Renal cortex interstitium (tissue), 11 donors: ENCODE measurements at regions not wholly inside any gene's neighbourhood (a gene's known extent, or its start where the extent isn't known, plus 50 kb on each side); places are given as distances from the start of the nearest gene placed in this dataset.

Experiments
- DNase-seq, 11 donors: peaks; one replicate each; pipeline ENCODE4 v3.0.0-alpha.2; 2013; ENCODE audit warnings: low read depth in 9 of 11, low spot score in 4 of 11; ENCODE audit errors: extremely low read depth in 1 of 11

- no peak for DNase-seq
Observed at GRCh38 chr2:104340879-104341828, 512.8 kb upstream of the POU3F3 start.

GRCh38 chr2:104344306-104344705, 509.6 kb upstream of the POU3F3 start:
- DNase-seq = no peak

- DNase-seq = no peak
Observed at GRCh38 chr2:104344985-104345384, 508.9 kb upstream of the POU3F3 start.

- DNase-seq = no peak
Observed at GRCh38 chr2:104358122-104358521, 495.8 kb upstream of the POU3F3 start.

GRCh38 chr2:104361414-104361813, 492.5 kb upstream of the POU3F3 start:
- DNase-seq = no peak

- DNase-seq = no peak
Observed at GRCh38 chr2:104368089-104368488, 485.8 kb upstream of the POU3F3 start.

GRCh38 chr2:104371087-104371781, 482.7 kb upstream of the POU3F3 start:
- DNase-seq = no peak

- no peak for DNase-seq
Observed at GRCh38 chr2:104375206-104375605, 478.7 kb upstream of the POU3F3 start.

- DNase-seq = peak; percentile 15 to 66 (median 39)
Observed at GRCh38 chr2:104378853-104379374, 475.0 kb upstream of the POU3F3 start.

- DNase-seq = no peak
Observed at GRCh38 chr2:104384961-104385360, 469.0 kb upstream of the POU3F3 start.

- DNase-seq = no peak
Observed at GRCh38 chr2:104385743-104386142, 468.2 kb upstream of the POU3F3 start.

GRCh38 chr2:104388296-104388695, 465.6 kb upstream of the POU3F3 start:
- no peak for DNase-seq

GRCh38 chr2:104402825-104403224, 451.1 kb upstream of the POU3F3 start:
- DNase-seq = no peak

- no peak for DNase-seq
Observed at GRCh38 chr2:104404526-104404925, 449.4 kb upstream of the POU3F3 start.

- no peak for DNase-seq
Observed at GRCh38 chr2:104405623-104406022, 448.3 kb upstream of the POU3F3 start.

GRCh38 chr2:104406261-104406726, 447.6 kb upstream of the POU3F3 start:
- DNase-seq = no peak

GRCh38 chr2:104407641-104408040, 446.3 kb upstream of the POU3F3 start:
- no peak for DNase-seq

GRCh38 chr2:104408266-104408665, 445.6 kb upstream of the POU3F3 start:
- no peak for DNase-seq

- DNase-seq = no peak
Observed at GRCh38 chr2:104410136-104410535, 443.8 kb upstream of the POU3F3 start.

GRCh38 chr2:104412384-104412783, 441.5 kb upstream of the POU3F3 start:
- peak in 2 of 11 donors; percentile 31 to 46 for DNase-seq
